Medulla oblongata (tissue), 1 donor: ENCODE measurements at regions not wholly inside any gene's neighbourhood (a gene's known extent, or its start where the extent isn't known, plus 50 kb on each side); places are given as distances from the start of the nearest gene placed in this dataset.
"Not testable (repeated sequence)": the region's sequence is repeated elsewhere in the genome, so short reads cannot be mapped to it uniquely, and the experiment has no call there.

ENCODE experiments used
- DNase-seq: peaks from one replicate; pipeline ENCODE4 v3.0.0-alpha.2; 2015; ENCODE audit errors: extremely low spot score

GRCh38 chr12:105455261-105455660 is 124.8 kb downstream of the C12orf75 start:
- no peak for DNase-seq

- DNase-seq = no peak
These were observed 126.5 kb downstream of the C12orf75 start for GRCh38 chr12:105457026-105457425.

GRCh38 chr12:105459760-105460330 is 129.4 kb downstream of the C12orf75 start:
- no peak for DNase-seq

GRCh38 chr12:105461271-105461943 is 130.9 kb downstream of the C12orf75 start:
- DNase-seq = no peak

GRCh38 chr12:105461944-105462762 is 131.7 kb downstream of the C12orf75 start:
- DNase-seq = no peak

- no peak for DNase-seq
These were observed 132.3 kb downstream of the C12orf75 start for GRCh38 chr12:105462831-105463230.

- no peak for DNase-seq
These were observed 133.9 kb downstream of the C12orf75 start for GRCh38 chr12:105464406-105464805.

GRCh38 chr12:105466231-105466900 is 135.9 kb downstream of the C12orf75 start:
- no peak for DNase-seq

- DNase-seq = no peak
These were observed 136.6 kb downstream of the C12orf75 start for GRCh38 chr12:105466901-105467598.

GRCh38 chr12:105467710-105468366 is 137.3 kb downstream of the C12orf75 start:
- no peak for DNase-seq

- no peak for DNase-seq
These were observed 138.0 kb downstream of the C12orf75 start for GRCh38 chr12:105468464-105468863.

- no peak for DNase-seq
These were observed 138.7 kb downstream of the C12orf75 start for GRCh38 chr12:105469211-105469610.

- DNase-seq = no peak
These were observed 139.2 kb downstream of the C12orf75 start for GRCh38 chr12:105469701-105470100.

GRCh38 chr12:105470102-105470501 is 139.6 kb downstream of the C12orf75 start:
- DNase-seq = no peak

- DNase-seq = no peak
These were observed 140.1 kb downstream of the C12orf75 start for GRCh38 chr12:105470601-105471000.

GRCh38 chr12:105474672-105475071 is 144.2 kb downstream of the C12orf75 start:
- DNase-seq = no peak

- DNase-seq = no peak
These were observed 146.1 kb downstream of the C12orf75 start for GRCh38 chr12:105476616-105477015.

- no peak for DNase-seq
These were observed 147.4 kb downstream of the C12orf75 start for GRCh38 chr12:105477873-105478272.

GRCh38 chr12:105478788-105479187 is 148.3 kb downstream of the C12orf75 start:
- not testable (repeated sequence) for DNase-seq

- DNase-seq = no peak
These were observed 149.2 kb downstream of the C12orf75 start for GRCh38 chr12:105479710-105480109.

GRCh38 chr12:105480162-105480561 is 149.7 kb downstream of the C12orf75 start:
- DNase-seq = no peak
